CD14-positive monocyte (primary cell): ENCODE measurements at regions not wholly inside any gene's neighbourhood (a gene's known extent, or its start where the extent isn't known, plus 50 kb on each side); places are given as distances from the start of the nearest gene placed in this dataset.

Experiments
- DNase-seq, 3 donors: peaks; one replicate each; pipeline ENCODE4 v3.0.0-alpha.2; 2011 to 2022
- H2AFZ ChIP-seq: 2 replicates; pipeline ENCODE4 v1.6.0; 2012; ENCODE audit warnings: mild to moderate bottlenecking, low read depth, low read length, inconsistent platforms; ENCODE audit not compliant: insufficient read depth, poor library complexity, severe bottlenecking
- H3K27ac ChIP-seq, 2 donors: 1 replicate in 1 of 2; 2 replicates in 1 of 2; pipeline ENCODE4 v1.5.1; 2012 to 2013; ENCODE audit warnings: low read length in 2 of 2, control low read depth in 1 of 2, inconsistent platforms in 1 of 2, low read depth in 1 of 2, mild to moderate bottlenecking in 1 of 2
- H3K27me3 ChIP-seq, 2 donors: one replicate each; pipeline versions ENCODE4 v1.6.0 to v1.6.1; 2011 to 2013; ENCODE audit warnings: low read length in 2 of 2; ENCODE audit not compliant: control insufficient read depth in 2 of 2, insufficient read depth in 2 of 2
- H3K36me3 ChIP-seq, 2 donors: replicated peaks in 1 of 2; 1 replicate in 1 of 2; 2 replicates in 1 of 2; pipeline versions ENCODE4 v1.5.1 to v1.6.1; 2012 to 2013; ENCODE audit warnings: low read length in 2 of 2, control low read depth in 1 of 2, inconsistent platforms in 1 of 2, mild to moderate bottlenecking in 1 of 2; ENCODE audit not compliant: insufficient read depth in 2 of 2, control insufficient read depth in 1 of 2
- H3K4me1 ChIP-seq, 2 donors: 1 replicate in 1 of 2; 2 replicates in 1 of 2; pipeline versions ENCODE4 v1.5.1 to v1.6.1; 2012 to 2013; ENCODE audit warnings: low read length in 2 of 2, control low read depth in 1 of 2, inconsistent platforms in 1 of 2, mild to moderate bottlenecking in 1 of 2, moderate library complexity in 1 of 2; ENCODE audit not compliant: insufficient read depth in 2 of 2, control insufficient read depth in 1 of 2
- H3K4me2 ChIP-seq: replicated peaks from 2 replicates; pipeline ENCODE3; 2012; ENCODE audit warnings: low read length, moderate library complexity, mild to moderate bottlenecking; ENCODE audit not compliant: poor library complexity, severe bottlenecking; ENCODE audit errors: extremely low read depth
- H3K4me3 ChIP-seq, 3 experiments: fragments of 200-600 bp in 1 of 3; sonication (generic) in 1 of 3; replicated peaks in 1 of 3; 1 replicate in 2 of 3; 2 replicates in 1 of 3; pipeline ENCODE4 v1.5.1; 2011 to 2013; ENCODE audit warnings: low read length in 3 of 3, mild to moderate bottlenecking in 3 of 3, control low read depth in 2 of 3, low read depth in 2 of 3, inconsistent platforms in 1 of 3, moderate library complexity in 1 of 3
- H3K79me2 ChIP-seq: 2 replicates; pipeline ENCODE4 v1.6.0; 2012; ENCODE audit warnings: mild to moderate bottlenecking, control low read depth, inconsistent platforms, low read length, moderate library complexity; ENCODE audit not compliant: insufficient read depth
- H3K9ac ChIP-seq: 2 replicates; pipeline ENCODE4 v1.6.0; 2017; ENCODE audit warnings: low read length, mild to moderate bottlenecking; ENCODE audit not compliant: insufficient read depth, poor library complexity, severe bottlenecking
- H3K9me3 ChIP-seq, 2 donors: replicated peaks in 1 of 2; 1 replicate in 1 of 2; 2 replicates in 1 of 2; pipeline versions ENCODE4 v1.5.1 to v1.6.1; 2012 to 2013; ENCODE audit warnings: low read length in 2 of 2, control low read depth in 1 of 2; ENCODE audit not compliant: control insufficient read depth in 1 of 2, insufficient read depth in 1 of 2
- H4K20me1 ChIP-seq: 2 replicates; pipeline ENCODE4 v1.6.0; 2012; ENCODE audit warnings: mild to moderate bottlenecking, low read length, control low read depth, moderate library complexity; ENCODE audit not compliant: insufficient read depth
- H3K27ac Mint-ChIP-seq, 7 donors: one replicate each; pipeline ENCODE4 v1.8.0; 2020; ENCODE audit warnings: mild to moderate bottlenecking in 7 of 7, mixed read lengths in 7 of 7, moderate library complexity in 6 of 7, inconsistent platforms in 2 of 7
- H3K27me3 Mint-ChIP-seq, 3 donors: one replicate each; pipeline ENCODE4 v1.8.0; 2021 to 2022; ENCODE audit warnings: low read depth in 3 of 3, mild to moderate bottlenecking in 3 of 3, mixed read lengths in 3 of 3, moderate library complexity in 3 of 3, inconsistent platforms in 1 of 3
- H3K36me3 Mint-ChIP-seq, 2 donors: one replicate each; pipeline ENCODE4 v1.8.0; 2020; ENCODE audit warnings: mixed read lengths in 2 of 2, inconsistent platforms in 1 of 2, mild to moderate bottlenecking in 1 of 2
- H3K4me1 Mint-ChIP-seq: one replicate; pipeline ENCODE4 v1.8.0; 2020; ENCODE audit warnings: mild to moderate bottlenecking, mixed read lengths
- H3K4me3 Mint-ChIP-seq, 2 donors: one replicate each; pipeline ENCODE4 v1.8.0; 2020; ENCODE audit warnings: mild to moderate bottlenecking in 2 of 2, mixed read lengths in 2 of 2, moderate library complexity in 1 of 2
- H3K9me3 Mint-ChIP-seq, 7 donors: one replicate each; pipeline ENCODE4 v1.8.0; 2020 to 2022; ENCODE audit warnings: mixed read lengths in 7 of 7, mild to moderate bottlenecking in 6 of 7, moderate library complexity in 6 of 7, inconsistent platforms in 2 of 7
- WGBS: methylation state at CpG from one replicate; pipeline ENCODE4 v1.1.5; 2013; ENCODE audit warnings: missing lambda C conversion rate; ENCODE audit not compliant: insufficient coverage; 5-methylcytosine and 5-hydroxymethylcytosine counted together
- intact Hi-C, 2 donors: fragments of 100-400 bp; cut with micrococcal nuclease; formaldehyde crosslinking; loops; one replicate each; pipeline versions ENCODE4 v1.15.0 to v1.15.1; 2023
- TF ChIP-seq, protein P1 (sequence below): fragments of 200-600 bp; IDR thresholded peaks from one replicate; pipeline ENCODE4 v1.8.0; 2022; ENCODE audit warnings: antibody characterized with exemption, mild to moderate bottlenecking

DNA sequence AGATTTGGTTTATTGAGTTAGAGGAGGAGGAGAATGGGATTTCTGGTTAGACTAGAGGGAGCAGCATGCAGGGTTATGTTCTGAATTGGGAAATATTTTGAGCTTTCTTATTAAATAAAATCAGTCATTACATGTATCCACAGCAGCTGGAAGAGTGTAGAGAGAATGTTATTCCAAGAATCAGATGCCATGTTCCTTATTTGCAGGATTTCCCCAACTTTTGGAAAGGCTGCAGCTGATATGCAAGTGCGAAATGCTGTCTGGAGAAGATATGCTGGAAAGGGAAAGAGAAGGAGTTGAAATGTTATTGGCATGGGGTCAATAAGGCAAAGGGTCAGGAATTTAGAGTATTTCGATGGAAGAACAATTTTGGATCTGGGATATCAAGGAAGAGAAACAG lies 255.8 kb downstream of the MTX2 start:
- Histone ChIP-seq H3K9ac (no peak overlapping the region), H3K4me3 (no peak overlapping the region), H3K27ac (no peak overlapping the region), H3K4me2 (no peak overlapping the region), H3K9me3 (no peaks in the 10 kb centered on the region), H3K36me3 (no peaks in the 10 kb centered on the region), H2AFZ (no peak overlapping the region), H3K79me2 (no peaks in the 10 kb centered on the region), H3K27me3 (peaks cover 9 to 13% of the 10 kb centered on the region in 2 donors), H3K4me1 (no peaks in the 10 kb centered on the region), H4K20me1 (no peaks in the 10 kb centered on the region)
- 88% methylated on average over 1 of the region's 2 CpGs for WGBS
- TF ChIP-seq, protein P1, sequence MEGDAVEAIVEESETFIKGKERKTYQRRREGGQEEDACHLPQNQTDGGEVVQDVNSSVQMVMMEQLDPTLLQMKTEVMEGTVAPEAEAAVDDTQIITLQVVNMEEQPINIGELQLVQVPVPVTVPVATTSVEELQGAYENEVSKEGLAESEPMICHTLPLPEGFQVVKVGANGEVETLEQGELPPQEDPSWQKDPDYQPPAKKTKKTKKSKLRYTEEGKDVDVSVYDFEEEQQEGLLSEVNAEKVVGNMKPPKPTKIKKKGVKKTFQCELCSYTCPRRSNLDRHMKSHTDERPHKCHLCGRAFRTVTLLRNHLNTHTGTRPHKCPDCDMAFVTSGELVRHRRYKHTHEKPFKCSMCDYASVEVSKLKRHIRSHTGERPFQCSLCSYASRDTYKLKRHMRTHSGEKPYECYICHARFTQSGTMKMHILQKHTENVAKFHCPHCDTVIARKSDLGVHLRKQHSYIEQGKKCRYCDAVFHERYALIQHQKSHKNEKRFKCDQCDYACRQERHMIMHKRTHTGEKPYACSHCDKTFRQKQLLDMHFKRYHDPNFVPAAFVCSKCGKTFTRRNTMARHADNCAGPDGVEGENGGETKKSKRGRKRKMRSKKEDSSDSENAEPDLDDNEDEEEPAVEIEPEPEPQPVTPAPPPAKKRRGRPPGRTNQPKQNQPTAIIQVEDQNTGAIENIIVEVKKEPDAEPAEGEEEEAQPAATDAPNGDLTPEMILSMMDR = no peak
- intact Hi-C loops = no loop called here
- Mint-ChIP-seq H3K27me3 (peaks cover 8 to 13% (median 11%) of the 10 kb centered on the region in 3 donors), H3K27ac (no peak overlapping the region), H3K9me3 (no peaks in the 10 kb centered on the region), H3K4me3 (peak overlapping the region in 1 of 2 donors; percentile 13), H3K36me3 (no peaks in the 10 kb centered on the region), H3K4me1 (no peaks in the 10 kb centered on the region)
- DNase-seq = no peak

DNA sequence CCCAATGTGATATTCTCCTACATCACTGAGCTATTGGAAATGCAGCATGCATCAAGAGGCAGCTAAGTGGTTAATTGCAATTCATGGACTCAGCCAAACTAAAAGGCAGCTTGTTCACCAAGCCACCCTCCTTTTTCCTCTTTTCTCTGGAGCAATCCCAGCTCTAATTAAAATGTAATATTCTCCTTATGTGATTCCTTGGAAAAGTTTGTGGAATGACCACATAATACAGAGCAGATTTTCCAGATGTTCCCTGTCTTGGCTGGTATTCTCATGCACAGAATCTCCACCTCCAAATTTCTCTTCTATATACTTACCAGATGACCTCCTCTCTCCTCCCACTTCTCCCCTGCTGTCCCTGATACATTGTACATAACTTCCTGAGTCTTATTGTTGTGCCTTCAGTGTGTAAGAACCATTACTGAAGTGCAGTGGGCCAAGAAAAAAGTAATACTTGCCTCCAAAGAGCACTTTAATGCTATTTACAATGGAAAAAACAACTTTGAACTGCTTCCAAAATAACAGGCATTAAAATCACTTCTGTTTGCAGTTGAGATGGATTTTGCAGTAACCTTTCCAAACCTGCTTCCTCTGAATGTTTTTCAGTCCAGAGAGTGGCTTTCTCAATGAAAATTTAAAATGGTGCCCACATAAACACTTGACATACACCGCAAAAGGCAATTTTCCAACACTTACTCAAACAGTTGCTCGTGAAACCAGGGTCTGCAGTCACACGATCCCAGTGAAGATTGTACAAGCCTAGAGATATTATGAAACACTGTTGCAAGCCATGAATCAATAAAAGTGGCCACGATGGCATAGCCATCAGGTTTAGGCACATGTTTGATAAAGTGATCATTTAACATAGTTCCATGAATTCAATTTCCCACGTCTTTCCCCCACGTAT lies 258.0 kb downstream of the MTX2 start:
- H3K27me3 Mint-ChIP-seq = peaks cover 10 to 14% (median 12%) of the 10 kb centered on the region in 3 donors

More for the DNA sequence above, 258.0 kb downstream of the MTX2 start:
- Mint-ChIP-seq H3K4me1 (no peaks in the 10 kb centered on the region), H3K36me3 (no peaks in the 10 kb centered on the region), H3K4me3 (no peak overlapping the region), H3K27ac (no peak overlapping the region), H3K9me3 (no peaks in the 10 kb centered on the region)
- DNase-seq = no peak
- 94% methylated on average over 3 of the region's 6 CpGs for WGBS
- no peaks in the 10 kb centered on the region for H3K79me2 ChIP-seq
- no peaks in the 10 kb centered on the region for H4K20me1 ChIP-seq
- no peak overlapping the region for H3K9ac ChIP-seq
- intact Hi-C loops = no loop called here
- no peaks in the 10 kb centered on the region for H3K36me3 ChIP-seq
- H3K4me1 ChIP-seq = no peaks in the 10 kb centered on the region
- peaks cover 7 to 11% of the 10 kb centered on the region in 2 donors for H3K27me3 ChIP-seq
- TF ChIP-seq, protein P1 = no peak
- H3K4me2 ChIP-seq = no peak overlapping the region
- no peak overlapping the region for H2AFZ ChIP-seq
- H3K4me3 ChIP-seq = no peak overlapping the region
- no peaks in the 10 kb centered on the region for H3K9me3 ChIP-seq
- H3K27ac ChIP-seq = no peak overlapping the region
